ENCODE measurements at regions not wholly inside any gene's neighbourhood (a gene's known extent, or its start where the extent isn't known, plus 50 kb on each side); places are given as distances from the start of the nearest gene placed in this dataset.

DNA sequence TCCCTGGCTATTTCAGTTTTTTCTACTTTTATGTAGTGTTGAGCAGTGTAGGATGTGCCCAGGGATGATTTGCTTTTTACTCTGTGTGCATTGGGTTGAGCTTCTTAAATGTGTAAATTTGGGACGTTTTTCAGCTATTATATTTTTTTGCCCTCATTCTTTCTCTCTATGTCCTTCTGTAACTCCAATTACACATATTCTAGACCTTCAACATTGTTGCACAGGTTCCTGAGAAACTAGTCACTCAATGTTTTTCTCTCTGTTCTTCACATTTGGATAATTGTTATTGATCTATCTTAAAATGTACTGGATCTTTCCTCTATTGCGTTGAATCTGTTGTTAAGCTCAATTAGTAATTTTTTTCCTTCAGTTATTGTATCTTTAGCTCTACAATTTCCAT is 162.7 kb upstream of the TCF21 start:
- peaks cover 0 to 21% (median 0%) of the 10 kb centered on the region in 3 donors for H3K9me3 ChIP-seq
- H3K27ac ChIP-seq: no peak overlapping the region
- TF ChIP-seq, protein P1, sequence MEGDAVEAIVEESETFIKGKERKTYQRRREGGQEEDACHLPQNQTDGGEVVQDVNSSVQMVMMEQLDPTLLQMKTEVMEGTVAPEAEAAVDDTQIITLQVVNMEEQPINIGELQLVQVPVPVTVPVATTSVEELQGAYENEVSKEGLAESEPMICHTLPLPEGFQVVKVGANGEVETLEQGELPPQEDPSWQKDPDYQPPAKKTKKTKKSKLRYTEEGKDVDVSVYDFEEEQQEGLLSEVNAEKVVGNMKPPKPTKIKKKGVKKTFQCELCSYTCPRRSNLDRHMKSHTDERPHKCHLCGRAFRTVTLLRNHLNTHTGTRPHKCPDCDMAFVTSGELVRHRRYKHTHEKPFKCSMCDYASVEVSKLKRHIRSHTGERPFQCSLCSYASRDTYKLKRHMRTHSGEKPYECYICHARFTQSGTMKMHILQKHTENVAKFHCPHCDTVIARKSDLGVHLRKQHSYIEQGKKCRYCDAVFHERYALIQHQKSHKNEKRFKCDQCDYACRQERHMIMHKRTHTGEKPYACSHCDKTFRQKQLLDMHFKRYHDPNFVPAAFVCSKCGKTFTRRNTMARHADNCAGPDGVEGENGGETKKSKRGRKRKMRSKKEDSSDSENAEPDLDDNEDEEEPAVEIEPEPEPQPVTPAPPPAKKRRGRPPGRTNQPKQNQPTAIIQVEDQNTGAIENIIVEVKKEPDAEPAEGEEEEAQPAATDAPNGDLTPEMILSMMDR (IDR thresholded peaks at IDR 0.05): no peak
- no peak for TF ChIP-seq POLR2A (IDR thresholded peaks at IDR 0.05)
- TF ChIP-seq EP300 (IDR thresholded peaks at IDR 0.05): no peak
- no peak for TF ChIP-seq POLR2AphosphoS5 (IDR thresholded peaks at IDR 0.05)
- H3K27me3 ChIP-seq: no peaks in the 10 kb centered on the region
- no peak for ATAC-seq
- no peaks in the 10 kb centered on the region for H3K36me3 ChIP-seq
- H3K4me3 ChIP-seq: no peak overlapping the region
- no peaks in the 10 kb centered on the region for H3K4me1 ChIP-seq
- 93 to 100% methylated on average over 2 of the region's 2 CpGs for WGBS, 2 donors (ENCODE audit: low coverage in 1 of 2)

DNA sequence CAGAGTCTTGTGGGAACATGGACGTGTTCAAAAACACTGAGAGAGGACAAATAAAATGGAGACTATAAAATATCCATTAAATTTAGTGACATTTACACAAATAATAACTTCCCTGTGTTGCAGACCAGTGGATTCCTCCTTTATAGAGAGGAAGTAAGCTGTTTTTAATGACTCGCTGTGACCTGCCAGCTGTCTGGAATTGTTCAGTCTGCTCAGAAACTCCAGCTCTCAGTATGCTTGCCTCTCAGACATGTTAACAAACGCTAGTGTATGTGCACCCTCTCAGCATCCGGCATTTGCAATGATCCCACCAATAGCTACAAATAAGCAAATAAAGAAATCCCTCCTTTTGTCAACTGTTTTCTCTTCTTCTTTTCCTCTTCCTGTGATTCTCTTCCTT is 158.0 kb upstream of the TCF21 start:
- H3K4me1 ChIP-seq: no peaks in the 10 kb centered on the region
- WGBS, 2 donors (ENCODE audit: low coverage in 1 of 2): 8 to 53% methylated on average over 4 of the region's 4 CpGs
- H3K36me3 ChIP-seq: no peaks in the 10 kb centered on the region
- TF ChIP-seq POLR2AphosphoS5 (IDR thresholded peaks at IDR 0.05) (no peak), EP300 (IDR thresholded peaks at IDR 0.05) (no peak), POLR2A (IDR thresholded peaks at IDR 0.05) (no peak)
- TF ChIP-seq, protein P1 (IDR thresholded peaks at IDR 0.05): no peak
- H3K4me3 ChIP-seq: no peak overlapping the region
- no peaks in the 10 kb centered on the region for H3K27me3 ChIP-seq
- ATAC-seq: no peak
- no peak overlapping the region for H3K27ac ChIP-seq
- H3K9me3 ChIP-seq: peaks cover 0 to 25% (median 0%) of the 10 kb centered on the region in 3 donors

- no peak for ATAC-seq
- Histone ChIP-seq H3K27ac (no peak overlapping the region), H3K4me1 (no peaks in the 10 kb centered on the region), H3K4me3 (no peak overlapping the region), H3K36me3 (no peaks in the 10 kb centered on the region), H3K9me3 (no peaks in the 10 kb centered on the region), H3K27me3 (no peaks in the 10 kb centered on the region)
- TF ChIP-seq POLR2A (IDR thresholded peaks at IDR 0.05) (no peak), POLR2AphosphoS5 (IDR thresholded peaks at IDR 0.05) (no peak), EP300 (IDR thresholded peaks at IDR 0.05) (no peak)
- TF ChIP-seq, protein P1 (IDR thresholded peaks at IDR 0.05): no peak
- 76 to 94% methylated on average over 3 to 5 of the region's 5 CpGs for WGBS, 2 donors (ENCODE audit: low coverage in 1 of 2)
Observed at GRCh38 chr6:133740218-133740617, 148.7 kb upstream of the TCF21 start.

GRCh38 chr6:133740816-133741215 is 148.1 kb upstream of the TCF21 start:
- no peak for TF ChIP-seq POLR2AphosphoS5 (IDR thresholded peaks at IDR 0.05)
- TF ChIP-seq EP300 (IDR thresholded peaks at IDR 0.05): no peak
- no peak for TF ChIP-seq POLR2A (IDR thresholded peaks at IDR 0.05)
- TF ChIP-seq, protein P1 (IDR thresholded peaks at IDR 0.05): no peak
- no peaks in the 10 kb centered on the region for H3K4me1 ChIP-seq
- ATAC-seq: no peak
- H3K27me3 ChIP-seq: no peaks in the 10 kb centered on the region
- H3K36me3 ChIP-seq: no peaks in the 10 kb centered on the region
- H3K27ac ChIP-seq: peak overlapping the region in 1 of 4 donors; percentile 1
- WGBS, 2 donors (ENCODE audit: low coverage in 1 of 2): 73 to 93% methylated on average over 2 of the region's 2 CpGs
- no peaks in the 10 kb centered on the region for H3K9me3 ChIP-seq
- H3K4me3 ChIP-seq: no peak overlapping the region

DNA sequence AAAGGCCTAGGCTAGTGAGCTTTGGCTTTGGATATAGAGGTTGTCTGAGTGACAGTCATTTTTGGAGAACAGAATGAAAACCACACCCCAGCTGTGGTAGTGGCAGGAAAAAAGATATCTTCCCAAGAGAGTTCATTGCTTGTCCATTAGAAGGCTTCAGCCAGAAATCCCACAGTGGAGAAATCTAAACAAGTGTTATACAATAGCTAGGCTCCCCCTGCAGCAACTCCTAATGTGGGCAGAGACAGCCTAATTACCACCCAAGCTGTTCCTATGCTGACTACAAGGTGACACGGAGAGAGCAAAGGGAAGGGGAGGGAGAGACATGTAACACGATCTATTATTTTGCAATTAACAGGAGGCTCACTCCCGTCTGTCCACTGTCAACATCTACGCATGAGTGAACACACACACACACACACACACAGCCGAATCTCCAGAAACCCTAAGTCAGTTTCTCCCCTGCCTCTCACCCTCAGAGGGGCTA is 147.5 kb upstream of the TCF21 start:
- H3K4me3 ChIP-seq: no peak overlapping the region
- H3K27ac ChIP-seq: no peak overlapping the region
- no peak for TF ChIP-seq POLR2A (IDR thresholded peaks at IDR 0.05)
- TF ChIP-seq, protein P1 (IDR thresholded peaks at IDR 0.05): no peak
- TF ChIP-seq POLR2AphosphoS5 (IDR thresholded peaks at IDR 0.05): no peak
- no peak for TF ChIP-seq EP300 (IDR thresholded peaks at IDR 0.05)
- no peaks in the 10 kb centered on the region for H3K36me3 ChIP-seq
- ATAC-seq: peak; percentile 61
- 0 to 39% methylated on average over 1 to 5 of the region's 5 CpGs for WGBS, 2 donors (ENCODE audit: low coverage in 1 of 2)
- no peaks in the 10 kb centered on the region for H3K9me3 ChIP-seq
- no peaks in the 10 kb centered on the region for H3K27me3 ChIP-seq
- no peaks in the 10 kb centered on the region for H3K4me1 ChIP-seq

Data from gastroesophageal sphincter (tissue), 4 donors.